ENCODE measurements at regions not wholly inside any gene's neighbourhood (a gene's known extent, or its start where the extent isn't known, plus 50 kb on each side); places are given as distances from the start of the nearest gene placed in this dataset.

DNA sequence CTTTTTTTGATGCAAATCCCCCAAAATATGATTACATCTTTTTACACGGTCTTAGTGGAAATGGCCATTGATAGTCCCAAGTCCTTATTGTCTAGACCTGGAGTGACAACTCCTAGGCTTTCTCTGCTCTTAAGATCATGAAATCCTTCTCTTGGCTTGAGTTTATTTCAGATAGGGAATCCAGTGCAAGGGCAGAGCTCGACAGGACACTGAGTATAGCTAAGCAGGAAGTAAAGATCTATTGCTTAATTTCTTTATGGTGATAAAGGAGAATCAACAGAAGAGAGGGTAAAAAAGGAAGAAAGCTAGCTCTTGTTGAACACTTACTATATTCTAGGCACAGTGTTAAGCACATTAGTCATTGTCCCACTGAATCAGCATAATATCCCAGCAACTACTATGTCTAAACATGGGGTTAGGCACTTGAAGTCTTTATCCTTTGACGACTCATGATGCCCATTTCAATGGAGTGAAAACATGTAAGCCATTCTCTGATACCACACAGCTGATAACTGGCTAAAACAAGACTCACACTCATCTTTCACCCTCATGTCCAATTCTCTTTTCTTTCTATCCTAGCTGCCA is 74.1 kb upstream of the LRATD1 start:
- no peak overlapping the region for H3K4me2 ChIP-seq (ENCODE audit: low read length)
- no peak for DNase-seq (ENCODE audit: low spot score)
- no peaks in the 10 kb centered on the region for H3K9me3 ChIP-seq (ENCODE audit: low read length)
- H3K36me3 ChIP-seq (ENCODE audit: insufficient read depth, low read length) = no peaks in the 10 kb centered on the region
- CTCF ChIA-PET (ENCODE audit: unreplicated experiment) = interaction anchor here (0.5 kb wide), 1 partner anchor 9 kb away, joined by 3 read pairs; no protein-coding TSS in a partner anchor
- intact Hi-C loops (cut with micrococcal nuclease; ENCODE audit: unreplicated experiment) = no loop called here
- POLR2A ChIA-PET = no interaction called here
- no peak overlapping the region for H3K27ac ChIP-seq (ENCODE audit: low read depth, low read length, poor library complexity, severe bottlenecking)
- H3K79me2 ChIP-seq (ENCODE audit: insufficient read depth, low read depth, low read length) = no peaks in the 10 kb centered on the region
- H2AFZ ChIP-seq (ENCODE audit: low read length) = no peak overlapping the region
- no peaks in the 10 kb centered on the region for H3K4me1 ChIP-seq (ENCODE audit: insufficient read depth, low read length, poor library complexity, severe bottlenecking)
- TF ChIP-seq EZH2phosphoT487 (IDR thresholded peaks at IDR 0.05; ENCODE audit: borderline replicate concordance, low read depth, low read length) = no peak
- TF ChIP-seq, protein P1, sequence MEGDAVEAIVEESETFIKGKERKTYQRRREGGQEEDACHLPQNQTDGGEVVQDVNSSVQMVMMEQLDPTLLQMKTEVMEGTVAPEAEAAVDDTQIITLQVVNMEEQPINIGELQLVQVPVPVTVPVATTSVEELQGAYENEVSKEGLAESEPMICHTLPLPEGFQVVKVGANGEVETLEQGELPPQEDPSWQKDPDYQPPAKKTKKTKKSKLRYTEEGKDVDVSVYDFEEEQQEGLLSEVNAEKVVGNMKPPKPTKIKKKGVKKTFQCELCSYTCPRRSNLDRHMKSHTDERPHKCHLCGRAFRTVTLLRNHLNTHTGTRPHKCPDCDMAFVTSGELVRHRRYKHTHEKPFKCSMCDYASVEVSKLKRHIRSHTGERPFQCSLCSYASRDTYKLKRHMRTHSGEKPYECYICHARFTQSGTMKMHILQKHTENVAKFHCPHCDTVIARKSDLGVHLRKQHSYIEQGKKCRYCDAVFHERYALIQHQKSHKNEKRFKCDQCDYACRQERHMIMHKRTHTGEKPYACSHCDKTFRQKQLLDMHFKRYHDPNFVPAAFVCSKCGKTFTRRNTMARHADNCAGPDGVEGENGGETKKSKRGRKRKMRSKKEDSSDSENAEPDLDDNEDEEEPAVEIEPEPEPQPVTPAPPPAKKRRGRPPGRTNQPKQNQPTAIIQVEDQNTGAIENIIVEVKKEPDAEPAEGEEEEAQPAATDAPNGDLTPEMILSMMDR (conservative IDR thresholded peaks at IDR 0.05; ENCODE audit: low read length) = no peak
- H3K9me2 ChIP-seq (ENCODE audit: insufficient read depth, low read length) = no peaks in the 10 kb centered on the region
- BruUV-seq (replicated peaks) = no TSS peak
- H3K4me3 ChIP-seq (ENCODE audit: low read depth, low read length, poor library complexity, severe bottlenecking) = no peak overlapping the region
- H4K20me1 ChIP-seq (ENCODE audit: insufficient read depth, low read length) = no peaks in the 10 kb centered on the region

DNA sequence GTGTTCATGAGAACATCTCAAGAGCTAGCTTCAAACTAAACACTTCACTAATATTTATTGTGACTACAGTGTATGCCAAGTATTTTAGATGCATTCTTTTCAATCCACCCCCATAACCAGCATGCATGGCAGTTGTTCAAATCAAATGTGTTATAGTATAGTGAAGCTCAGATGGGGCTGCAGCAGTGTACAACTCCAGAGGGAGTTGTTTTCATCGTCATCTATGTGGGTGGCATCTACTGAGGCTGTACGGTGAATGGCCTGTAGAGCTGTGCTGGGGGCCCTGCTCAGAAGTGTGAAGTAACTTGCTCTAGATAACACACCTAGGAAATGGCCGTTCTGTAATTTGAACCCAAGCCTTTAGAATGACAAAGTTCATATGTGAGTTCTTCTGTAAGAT is 71.8 kb upstream of the LRATD1 start:
- H3K27ac ChIP-seq (ENCODE audit: low read depth, low read length, poor library complexity, severe bottlenecking) = no peak overlapping the region
- CTCF ChIA-PET (ENCODE audit: unreplicated experiment) = no interaction called here
- intact Hi-C loops (cut with micrococcal nuclease; ENCODE audit: unreplicated experiment) = no loop called here

DNA sequence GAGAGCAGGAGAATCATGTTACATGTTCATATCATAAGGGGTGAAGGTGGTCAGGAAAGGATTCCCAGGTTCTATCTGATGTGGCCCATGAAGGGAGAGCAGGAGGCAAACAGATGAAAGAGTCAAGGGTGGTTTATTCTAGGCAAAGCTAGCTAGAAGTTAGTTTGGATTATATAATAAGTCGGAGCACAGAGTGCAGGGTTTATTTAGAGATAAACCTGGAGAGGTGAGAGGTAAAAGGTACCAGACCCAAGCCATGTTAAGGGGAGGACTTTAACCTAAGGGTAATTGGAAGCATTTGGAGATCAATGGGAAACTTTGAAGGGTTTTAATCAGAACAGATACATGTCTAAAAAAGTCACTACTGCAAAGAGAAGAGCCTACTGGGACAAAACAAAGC is 69.2 kb upstream of the LRATD1 start:
- Histone ChIP-seq H3K9me2 (ENCODE audit: insufficient read depth, low read length) (no peaks in the 10 kb centered on the region), H3K79me2 (ENCODE audit: insufficient read depth, low read depth, low read length) (no peaks in the 10 kb centered on the region), H3K4me2 (ENCODE audit: low read length) (no peak overlapping the region), H3K36me3 (ENCODE audit: insufficient read depth, low read length) (no peaks in the 10 kb centered on the region), H3K4me1 (ENCODE audit: insufficient read depth, low read length, poor library complexity, severe bottlenecking) (no peaks in the 10 kb centered on the region), H3K27ac (ENCODE audit: low read depth, low read length, poor library complexity, severe bottlenecking) (no peak overlapping the region), H4K20me1 (ENCODE audit: insufficient read depth, low read length) (no peaks in the 10 kb centered on the region), H3K4me3 (ENCODE audit: low read depth, low read length, poor library complexity, severe bottlenecking) (no peak overlapping the region), H2AFZ (ENCODE audit: low read length) (no peak overlapping the region), H3K9me3 (ENCODE audit: low read length) (no peaks in the 10 kb centered on the region)
- DNase-seq (ENCODE audit: low spot score) = no peak
- POLR2A ChIA-PET = no interaction called here
- no peak for TF ChIP-seq EZH2phosphoT487 (IDR thresholded peaks at IDR 0.05; ENCODE audit: borderline replicate concordance, low read depth, low read length)
- CTCF ChIA-PET (ENCODE audit: unreplicated experiment) = no interaction called here
- intact Hi-C loops (cut with micrococcal nuclease; ENCODE audit: unreplicated experiment) = no loop called here
- BruUV-seq (replicated peaks) = no TSS peak

More for the DNA sequence above, 71.8 kb upstream of the LRATD1 start:
- no peak for TF ChIP-seq EZH2phosphoT487 (IDR thresholded peaks at IDR 0.05; ENCODE audit: borderline replicate concordance, low read depth, low read length)
- TF ChIP-seq, protein P1 (conservative IDR thresholded peaks at IDR 0.05; ENCODE audit: low read length) = no peak
- Histone ChIP-seq H3K4me2 (ENCODE audit: low read length) (no peak overlapping the region), H4K20me1 (ENCODE audit: insufficient read depth, low read length) (no peaks in the 10 kb centered on the region), H3K9me3 (ENCODE audit: low read length) (no peaks in the 10 kb centered on the region), H3K4me1 (ENCODE audit: insufficient read depth, low read length, poor library complexity, severe bottlenecking) (no peaks in the 10 kb centered on the region), H3K9me2 (ENCODE audit: insufficient read depth, low read length) (no peaks in the 10 kb centered on the region), H3K79me2 (ENCODE audit: insufficient read depth, low read depth, low read length) (no peaks in the 10 kb centered on the region), H3K36me3 (ENCODE audit: insufficient read depth, low read length) (no peaks in the 10 kb centered on the region), H3K4me3 (ENCODE audit: low read depth, low read length, poor library complexity, severe bottlenecking) (no peak overlapping the region), H2AFZ (ENCODE audit: low read length) (no peak overlapping the region)
- no peak for DNase-seq (ENCODE audit: low spot score)
- POLR2A ChIA-PET = no interaction called here
- BruUV-seq (replicated peaks) = no TSS peak
